ENCODE measurements at regions not wholly inside any gene's neighbourhood (a gene's known extent, or its start where the extent isn't known, plus 50 kb on each side); places are given as distances from the start of the nearest gene placed in this dataset.

DNA sequence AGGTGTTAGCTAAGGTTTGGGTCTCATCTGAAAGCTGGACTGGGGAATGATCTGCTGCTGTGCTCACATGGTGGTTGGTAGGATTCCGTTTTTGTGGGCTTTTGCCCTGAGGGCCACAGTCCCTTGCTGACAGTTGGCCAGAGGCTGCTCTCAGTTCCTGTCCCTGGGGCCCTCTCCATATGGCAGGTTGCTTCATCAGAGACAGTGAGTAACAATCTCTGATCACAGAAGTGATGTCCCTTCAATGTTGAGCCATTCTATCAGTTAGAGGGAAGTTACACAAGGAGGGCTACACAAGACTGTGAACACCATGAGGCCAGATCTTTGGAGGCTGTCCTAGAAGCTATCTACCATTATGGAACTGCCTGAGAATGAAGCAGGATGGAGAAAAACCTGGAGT is 137.2 kb downstream of the AACS start:
- TF ChIP-seq, protein P1, sequence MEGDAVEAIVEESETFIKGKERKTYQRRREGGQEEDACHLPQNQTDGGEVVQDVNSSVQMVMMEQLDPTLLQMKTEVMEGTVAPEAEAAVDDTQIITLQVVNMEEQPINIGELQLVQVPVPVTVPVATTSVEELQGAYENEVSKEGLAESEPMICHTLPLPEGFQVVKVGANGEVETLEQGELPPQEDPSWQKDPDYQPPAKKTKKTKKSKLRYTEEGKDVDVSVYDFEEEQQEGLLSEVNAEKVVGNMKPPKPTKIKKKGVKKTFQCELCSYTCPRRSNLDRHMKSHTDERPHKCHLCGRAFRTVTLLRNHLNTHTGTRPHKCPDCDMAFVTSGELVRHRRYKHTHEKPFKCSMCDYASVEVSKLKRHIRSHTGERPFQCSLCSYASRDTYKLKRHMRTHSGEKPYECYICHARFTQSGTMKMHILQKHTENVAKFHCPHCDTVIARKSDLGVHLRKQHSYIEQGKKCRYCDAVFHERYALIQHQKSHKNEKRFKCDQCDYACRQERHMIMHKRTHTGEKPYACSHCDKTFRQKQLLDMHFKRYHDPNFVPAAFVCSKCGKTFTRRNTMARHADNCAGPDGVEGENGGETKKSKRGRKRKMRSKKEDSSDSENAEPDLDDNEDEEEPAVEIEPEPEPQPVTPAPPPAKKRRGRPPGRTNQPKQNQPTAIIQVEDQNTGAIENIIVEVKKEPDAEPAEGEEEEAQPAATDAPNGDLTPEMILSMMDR (IDR thresholded peaks at IDR 0.05): no peak
- TF ChIP-seq POLR2A (IDR thresholded peaks at IDR 0.05): no peak

Data from heart left ventricle (tissue), 13 donors.